ENCODE measurements at regions not wholly inside any gene's neighbourhood (a gene's known extent, or its start where the extent isn't known, plus 50 kb on each side); places are given as distances from the start of the nearest gene placed in this dataset.

GRCh38 chr6:119541132-119541905, 191.8 kb upstream of the MAN1A1 start:
- DNase-seq (ENCODE audit: low read depth) = peak; percentile 99

GRCh38 chr6:119540417-119540816, 190.9 kb upstream of the MAN1A1 start:
- DNase-seq (ENCODE audit: low read depth) = no peak

GRCh38 chr6:119539066-119539746, 189.6 kb upstream of the MAN1A1 start:
- no peak for DNase-seq (ENCODE audit: low read depth)

- DNase-seq (ENCODE audit: low read depth) = no peak
Measured at GRCh38 chr6:119536666-119537065, 187.1 kb upstream of the MAN1A1 start.

- no peak for DNase-seq (ENCODE audit: low read depth)
Measured at GRCh38 chr6:119535332-119535731, 185.8 kb upstream of the MAN1A1 start.

- DNase-seq (ENCODE audit: low read depth) = peak; percentile 59
Measured at GRCh38 chr6:119533603-119534279, 184.2 kb upstream of the MAN1A1 start.

- DNase-seq (ENCODE audit: low read depth) = no peak
Measured at GRCh38 chr6:119527231-119527578, 177.6 kb upstream of the MAN1A1 start.

GRCh38 chr6:119526561-119527230, 177.1 kb upstream of the MAN1A1 start:
- DNase-seq (ENCODE audit: low read depth) = no peak

- no peak for DNase-seq (ENCODE audit: low read depth)
Measured at GRCh38 chr6:119524410-119524809, 174.8 kb upstream of the MAN1A1 start.

GRCh38 chr6:119523556-119523955, 174.0 kb upstream of the MAN1A1 start:
- no peak for DNase-seq (ENCODE audit: low read depth)

- DNase-seq (ENCODE audit: low read depth) = no peak
Measured at GRCh38 chr6:119521251-119521650, 171.7 kb upstream of the MAN1A1 start.

- DNase-seq (ENCODE audit: low read depth) = peak; percentile 8
Measured at GRCh38 chr6:119517428-119517827, 167.9 kb upstream of the MAN1A1 start.

- DNase-seq (ENCODE audit: low read depth) = no peak
Measured at GRCh38 chr6:119514345-119514744, 164.8 kb upstream of the MAN1A1 start.

GRCh38 chr6:119511024-119511423, 161.5 kb upstream of the MAN1A1 start:
- no peak for DNase-seq (ENCODE audit: low read depth)

- DNase-seq (ENCODE audit: low read depth) = no peak
Measured at GRCh38 chr6:119510246-119510645, 160.7 kb upstream of the MAN1A1 start.

- no peak for DNase-seq (ENCODE audit: low read depth)
Measured at GRCh38 chr6:119506631-119507174, 157.1 kb upstream of the MAN1A1 start.

- no peak for DNase-seq (ENCODE audit: low read depth)
Measured at GRCh38 chr6:119501798-119502483, 152.4 kb upstream of the MAN1A1 start.

GRCh38 chr6:119499797-119500196, 150.2 kb upstream of the MAN1A1 start:
- no peak for DNase-seq (ENCODE audit: low read depth)

- no peak for DNase-seq (ENCODE audit: low read depth)
Measured at GRCh38 chr6:119497988-119498727, 148.6 kb upstream of the MAN1A1 start.

GRCh38 chr6:119495230-119495683, 145.7 kb upstream of the MAN1A1 start:
- DNase-seq (ENCODE audit: low read depth) = no peak

- DNase-seq (ENCODE audit: low read depth) = no peak
Measured at GRCh38 chr6:119493980-119494379, 144.4 kb upstream of the MAN1A1 start.

Measured in fibroblast of gingiva (primary cell).